NCI-H1417 (cell line): ENCODE measurements at regions not wholly inside any gene's neighbourhood (a gene's known extent, or its start where the extent isn't known, plus 50 kb on each side); places are given as distances from the start of the nearest gene placed in this dataset.

Source experiments
- DNase-seq, 3 experiments: peaks; one replicate each; lab custom pipeline; 2025; lab: John Stamatoyannopoulos, UW

DNA sequence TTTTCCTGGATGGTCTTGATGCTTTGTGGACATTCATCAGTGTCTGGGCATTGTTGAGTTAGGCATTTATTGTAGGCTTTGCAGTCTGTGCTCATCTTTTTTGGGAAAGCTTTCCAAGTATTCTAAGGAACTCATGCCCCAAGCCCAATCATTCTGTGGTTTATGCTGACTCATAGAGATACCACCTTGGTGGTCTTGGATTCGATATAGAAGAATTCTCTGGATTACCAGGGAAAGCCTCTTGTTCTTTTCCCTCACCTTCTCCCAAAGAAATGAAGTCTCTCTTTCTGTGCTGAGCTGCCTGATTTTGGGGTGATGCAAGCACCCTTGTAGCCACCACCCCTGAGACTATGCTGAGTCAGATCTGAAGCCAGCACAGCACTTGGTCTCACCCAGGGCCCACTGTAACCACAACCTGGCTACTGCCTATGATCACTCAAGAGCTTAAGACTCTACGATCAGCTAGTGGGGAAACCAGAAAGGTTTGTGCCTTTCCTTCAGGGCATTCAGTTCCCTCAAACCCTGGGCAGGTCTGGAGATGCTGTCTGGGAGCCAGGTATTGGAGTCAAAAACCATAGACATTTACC lies 422.6 kb downstream of the NUF2 start:
- no peak for DNase-seq

DNA sequence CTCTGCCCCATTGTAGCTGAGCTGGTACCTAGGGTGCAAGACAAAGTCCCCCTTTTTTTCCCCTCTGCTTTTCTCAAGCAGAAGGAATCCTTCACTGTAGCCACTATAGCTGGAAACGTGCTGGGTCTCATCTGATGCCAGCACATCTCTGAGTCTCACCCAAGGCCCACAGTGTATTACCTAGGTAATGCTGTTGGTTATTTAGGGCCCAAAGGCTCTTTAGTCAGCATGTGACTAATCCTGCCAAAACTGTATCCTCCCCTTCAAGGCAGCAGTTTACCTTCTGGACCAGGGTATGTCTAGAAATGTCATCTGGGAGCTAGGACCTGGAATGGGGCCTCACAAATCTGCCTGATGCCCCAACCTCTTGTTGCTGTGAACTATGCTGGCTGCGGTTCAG lies 423.4 kb downstream of the NUF2 start:
- no peak for DNase-seq

DNA sequence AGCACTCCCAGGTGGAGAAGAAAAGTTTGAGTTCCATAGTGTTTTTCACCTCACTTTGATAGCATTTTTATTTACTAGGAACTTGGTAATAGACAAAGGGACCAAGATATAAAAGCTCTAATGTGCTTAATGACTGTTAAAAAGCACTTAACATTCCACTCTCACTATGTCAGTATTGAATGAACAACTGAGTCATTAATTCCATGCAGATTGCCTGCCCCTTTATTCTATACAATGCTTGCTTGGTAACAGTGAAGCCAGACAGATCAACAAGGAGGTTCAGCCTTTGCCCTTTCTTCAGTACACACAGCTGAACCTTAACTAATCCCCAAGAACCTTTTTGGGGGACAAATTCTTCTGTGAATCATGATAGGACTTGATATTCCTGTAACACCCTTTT lies 425.5 kb downstream of the NUF2 start:
- DNase-seq, result peak in 1 of 3 experiments; percentile 23

DNA sequence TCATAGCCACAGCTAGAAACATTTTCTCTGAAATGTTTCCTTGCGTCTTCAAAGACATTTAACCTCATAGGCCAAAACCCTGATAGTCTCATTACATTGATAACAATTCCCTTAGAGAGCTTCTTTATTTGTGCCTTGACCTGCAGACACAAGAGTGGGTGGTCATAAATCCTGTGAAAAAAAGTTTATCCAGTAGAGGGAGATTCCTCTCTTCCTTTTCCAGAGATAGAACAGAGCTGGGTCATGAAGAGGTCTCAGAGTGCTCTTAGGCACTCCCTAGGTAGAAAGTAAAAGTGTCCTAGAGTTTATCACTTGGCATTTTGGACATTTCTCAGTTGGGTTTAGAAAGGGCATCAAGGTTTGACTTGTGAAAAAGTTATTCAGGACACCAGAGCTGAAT lies 426.1 kb downstream of the NUF2 start:
- no peak for DNase-seq

DNA sequence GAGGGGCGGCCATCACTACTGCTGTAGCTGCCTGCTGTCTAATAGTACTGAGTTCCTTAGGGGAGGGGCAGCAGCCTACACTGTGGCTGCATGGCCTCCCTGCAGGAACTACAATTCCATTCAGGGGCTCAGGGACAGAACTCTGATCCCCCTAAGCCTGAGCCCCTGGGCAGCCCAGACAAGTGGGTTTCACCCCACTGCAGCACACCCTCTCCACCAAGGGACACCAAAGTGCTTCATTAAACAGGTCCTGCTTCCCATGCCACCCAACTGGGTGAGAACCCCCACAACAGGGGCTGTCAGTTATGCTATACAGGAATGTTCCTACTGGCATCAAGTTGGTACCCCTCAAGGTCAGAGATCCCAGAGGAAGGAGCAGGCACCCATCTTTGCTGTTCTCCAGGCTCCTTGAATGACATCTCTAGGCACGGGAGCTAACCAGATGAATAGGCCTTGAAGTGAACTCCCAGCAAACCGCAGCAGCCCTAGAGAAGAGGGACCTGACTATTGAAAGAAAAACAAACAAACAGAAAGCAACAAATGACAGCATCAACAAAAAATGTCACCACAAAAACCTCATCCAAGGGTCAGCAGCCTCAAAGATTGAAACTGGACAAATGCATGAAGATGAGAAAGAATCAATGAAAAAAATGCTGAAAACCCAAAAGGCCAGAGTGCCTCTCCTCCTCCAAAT lies 437.4 kb downstream of the NUF2 start:
- DNase-seq, result no peak

DNA sequence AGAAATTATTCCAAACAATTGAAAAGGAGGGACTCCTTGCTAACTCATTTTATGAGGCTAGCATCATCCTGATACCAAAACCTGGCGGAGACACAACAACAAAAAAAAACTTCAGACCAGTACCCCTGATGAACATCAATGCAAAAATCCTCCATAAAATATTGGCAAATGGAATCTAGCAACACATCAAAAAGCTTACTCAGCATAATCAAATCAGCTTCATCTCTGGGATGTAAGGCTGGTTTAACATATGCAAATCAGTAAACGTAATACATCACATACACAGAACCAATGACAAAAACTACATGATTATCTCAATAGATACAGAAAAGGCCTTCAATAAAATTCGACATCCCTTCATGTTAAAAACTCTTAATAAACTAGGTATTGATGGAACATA lies 440.1 kb downstream of the NUF2 start:
- DNase-seq, result no peak

DNA sequence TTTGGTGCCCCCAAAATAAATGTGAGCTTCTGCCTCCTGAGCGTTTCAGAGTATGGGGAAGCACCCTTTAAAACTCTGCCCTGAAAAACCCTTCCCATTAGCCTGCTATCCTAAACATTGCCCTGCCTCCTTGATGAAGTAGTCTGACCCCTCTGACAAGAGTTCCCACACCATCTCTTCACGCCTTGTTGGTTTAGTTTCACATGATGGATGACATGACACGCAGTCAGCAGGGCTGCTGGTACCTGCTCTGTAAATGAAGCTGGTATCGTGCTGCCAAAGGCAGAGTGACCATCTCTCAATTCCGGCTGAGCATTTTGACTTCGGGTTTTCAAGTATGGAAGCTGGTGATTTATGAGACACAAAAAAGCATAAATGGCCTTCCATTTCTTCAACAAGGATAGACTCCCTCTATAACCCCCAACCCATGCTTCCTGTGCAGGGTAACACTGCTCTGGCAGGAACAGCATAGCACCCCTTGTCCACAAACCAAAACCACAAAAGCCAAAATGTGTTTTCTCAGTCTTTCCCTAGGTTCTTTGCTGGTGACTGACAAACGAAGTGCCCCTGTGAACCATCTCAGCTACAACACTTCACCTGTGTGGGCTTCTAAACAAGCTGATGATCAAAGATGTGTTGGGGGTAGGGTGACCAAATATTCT lies 444.6 kb downstream of the NUF2 start:
- peak in 1 of 3 experiments; percentile 8 for DNase-seq

DNA sequence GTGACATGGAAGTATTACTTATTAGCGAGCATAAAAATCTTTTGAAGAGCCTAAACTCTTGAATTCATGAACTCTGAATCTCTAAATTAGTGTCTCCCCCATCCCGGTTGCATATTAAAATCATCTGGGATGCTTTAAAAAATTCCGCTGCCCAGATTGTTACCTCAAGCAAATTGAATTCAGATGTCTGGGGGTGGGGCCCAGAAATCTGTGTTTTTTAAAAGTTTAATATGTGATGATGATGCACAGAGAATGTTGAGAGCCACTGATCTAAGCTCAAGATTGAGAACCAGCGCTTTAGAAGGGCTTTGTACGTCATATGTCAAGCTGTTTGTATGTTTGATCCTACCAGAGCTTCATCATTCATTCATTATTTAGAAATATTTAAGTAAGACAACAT lies 446.8 kb downstream of the NUF2 start:
- DNase-seq, result no peak

DNA sequence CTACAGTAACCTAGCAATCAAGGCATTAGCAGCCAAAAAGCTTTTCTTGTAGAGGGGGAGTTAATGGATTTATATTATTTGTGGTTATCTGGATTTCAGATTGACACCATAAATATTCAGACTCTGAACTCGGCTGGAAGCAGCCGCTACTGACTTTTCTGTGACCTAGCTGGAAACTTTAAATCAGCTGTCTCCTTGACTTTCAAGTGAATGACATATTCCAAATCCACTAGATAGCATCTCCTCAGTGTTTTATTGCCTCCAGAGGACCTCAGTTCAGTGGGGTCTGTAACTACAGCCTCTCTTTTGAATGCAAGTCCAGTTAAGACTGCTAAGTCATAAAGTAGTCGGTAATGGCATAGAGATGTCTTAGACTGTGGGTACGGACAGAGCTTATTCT lies 448.5 kb downstream of the NUF2 start:
- DNase-seq, result no peak

DNA sequence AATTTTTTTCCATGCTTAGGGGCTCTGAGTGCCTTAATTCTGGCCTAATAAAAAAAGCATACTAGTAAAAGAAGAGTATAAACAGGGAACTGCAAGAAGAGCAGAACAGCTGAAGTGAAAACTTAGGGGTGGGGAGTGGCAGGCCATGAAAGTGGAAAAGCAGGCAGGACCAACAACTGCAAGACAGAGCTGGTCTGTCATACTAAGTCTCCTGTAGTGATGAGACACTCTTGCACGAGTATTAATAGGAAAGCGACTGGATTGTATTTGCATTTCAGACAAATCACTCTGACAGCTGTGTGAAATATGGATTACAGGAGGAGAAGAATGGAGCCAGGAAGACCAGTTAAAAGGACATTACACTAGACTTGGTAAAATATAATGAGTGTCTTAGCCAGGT lies 449.9 kb downstream of the NUF2 start:
- DNase-seq, result peak in 1 of 3 experiments; percentile 56

DNA sequence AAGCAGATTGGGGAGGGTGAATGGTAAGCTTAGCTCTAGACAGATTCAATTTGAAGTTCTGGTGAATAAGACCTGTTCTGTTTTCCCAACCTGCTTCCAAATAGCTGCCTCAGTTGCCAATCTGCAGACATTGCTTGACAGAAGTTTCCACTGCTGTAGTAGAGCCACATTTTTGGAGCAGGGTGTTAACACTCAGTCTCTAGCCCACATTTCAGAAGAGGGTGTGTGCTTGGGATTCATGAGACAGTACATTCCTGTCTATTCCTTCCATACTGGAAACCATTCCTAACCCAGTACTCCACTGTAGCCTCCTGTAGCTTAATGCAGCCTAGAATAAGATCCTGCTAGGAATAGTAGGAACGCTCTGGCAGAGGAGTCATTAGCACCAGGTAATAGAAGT lies 450.5 kb downstream of the NUF2 start:
- no peak for DNase-seq

DNA sequence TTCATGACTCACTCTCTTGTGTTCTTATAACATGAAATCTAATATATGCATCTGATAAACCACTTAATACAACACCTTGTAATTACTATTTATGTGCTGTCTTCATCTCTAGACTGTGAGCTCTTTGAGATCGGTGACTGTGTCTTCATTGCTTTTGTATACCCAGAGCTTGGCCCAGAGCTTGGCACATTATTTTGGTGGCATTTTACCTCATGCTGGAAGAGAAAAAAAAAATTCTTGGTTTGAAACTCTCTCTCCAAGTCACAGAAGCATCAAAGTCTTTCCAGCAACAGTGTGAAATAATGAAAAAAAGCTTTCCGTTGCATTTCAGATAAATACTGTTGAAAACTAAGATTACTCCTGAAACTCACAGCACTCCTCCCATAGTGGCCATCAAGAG lies 451.6 kb downstream of the NUF2 start:
- DNase-seq, result no peak

DNA sequence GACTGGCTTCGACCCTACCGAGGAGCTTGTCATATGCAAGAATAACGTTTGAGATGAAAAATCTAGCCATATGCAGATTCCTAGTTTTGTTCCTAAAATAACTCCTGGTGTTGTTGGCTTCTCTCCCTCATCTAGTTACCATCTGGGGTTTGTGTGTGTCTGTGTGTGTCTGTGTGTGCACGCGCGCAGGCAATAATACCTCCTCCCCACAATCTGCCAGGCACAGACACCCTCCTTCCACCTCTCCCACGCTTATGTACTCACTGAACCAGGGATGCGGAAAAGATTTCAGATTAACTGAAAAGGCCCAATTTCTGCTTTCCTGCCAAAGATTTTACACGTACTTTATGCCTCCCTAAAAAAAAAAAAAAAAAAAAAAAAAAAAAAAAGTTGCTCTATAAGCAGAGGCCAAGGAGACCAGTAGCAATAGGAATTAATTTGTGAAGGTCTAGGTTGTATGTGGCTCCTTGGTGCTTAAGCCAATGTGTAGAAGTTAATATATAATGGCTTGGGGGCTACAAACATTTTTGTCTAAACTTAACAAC lies 452.7 kb downstream of the NUF2 start:
- DNase-seq, result no peak

DNA sequence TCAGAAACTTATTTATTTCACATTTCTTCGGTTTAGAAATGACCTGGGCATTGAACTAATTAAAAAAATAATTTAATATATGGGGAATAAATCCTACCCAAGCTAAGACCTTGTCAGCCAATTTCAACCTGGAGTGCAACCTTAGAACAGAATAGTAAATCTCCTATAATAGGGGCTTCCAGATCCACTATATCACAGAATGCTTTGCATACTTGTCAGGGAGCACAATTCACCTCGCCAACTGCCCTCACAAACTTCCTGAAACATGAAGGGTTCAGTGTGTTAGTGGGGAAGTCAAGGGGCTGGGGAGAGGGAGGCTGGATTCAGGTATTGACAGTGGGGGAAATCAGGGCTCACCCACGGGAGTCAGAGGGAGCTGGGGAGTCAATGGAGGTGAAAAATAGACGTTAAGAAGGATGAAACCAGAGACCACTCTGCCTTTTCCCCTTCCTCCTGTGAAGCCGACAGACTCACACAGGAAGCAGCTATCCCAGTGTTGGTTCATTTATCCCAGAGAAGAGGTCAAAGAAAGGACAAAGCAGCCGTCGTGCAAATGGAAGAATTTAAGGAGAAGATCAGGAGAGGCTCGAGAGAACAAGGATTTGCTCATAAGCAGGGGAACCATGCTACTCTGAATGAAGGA lies 453.3 kb downstream of the NUF2 start:
- no peak for DNase-seq

DNA sequence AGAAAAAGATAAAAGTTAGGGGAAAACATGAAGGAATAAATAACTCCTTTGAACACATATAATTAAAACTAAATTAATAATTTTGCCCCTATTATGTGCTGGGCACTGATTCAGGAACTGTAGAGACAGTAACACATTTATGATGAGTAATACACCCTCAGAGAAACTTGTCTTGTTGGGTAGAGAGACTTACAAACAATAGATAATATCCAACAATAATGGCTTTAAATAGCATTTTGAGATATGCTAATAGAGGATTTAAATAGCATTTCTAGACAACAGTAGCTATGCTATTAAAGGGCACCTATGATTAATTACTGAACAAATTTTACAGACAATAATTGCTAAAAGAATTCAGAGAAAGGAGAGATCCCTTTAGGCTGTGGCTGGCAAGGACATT lies 455.5 kb downstream of the NUF2 start:
- peak in 1 of 3 experiments; percentile 26 for DNase-seq

DNA sequence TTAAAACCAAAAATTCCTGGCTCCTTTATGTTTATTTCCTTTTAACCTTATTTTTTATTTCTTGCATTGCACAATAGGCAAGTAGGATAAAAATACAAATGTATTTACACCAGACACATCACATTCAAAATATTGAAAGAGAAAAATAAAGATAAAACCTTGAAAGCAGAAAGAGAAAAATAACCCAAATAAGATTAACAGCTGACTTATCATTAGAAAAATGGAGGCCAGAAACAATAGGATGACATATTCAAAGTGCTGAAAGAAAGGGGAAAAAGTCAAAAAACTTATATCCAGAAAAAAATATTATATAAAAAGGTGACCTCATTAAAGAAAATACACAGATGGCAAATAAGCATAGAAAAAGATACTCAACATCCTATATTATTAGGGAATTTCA lies 459.4 kb downstream of the NUF2 start:
- no peak for DNase-seq

DNA sequence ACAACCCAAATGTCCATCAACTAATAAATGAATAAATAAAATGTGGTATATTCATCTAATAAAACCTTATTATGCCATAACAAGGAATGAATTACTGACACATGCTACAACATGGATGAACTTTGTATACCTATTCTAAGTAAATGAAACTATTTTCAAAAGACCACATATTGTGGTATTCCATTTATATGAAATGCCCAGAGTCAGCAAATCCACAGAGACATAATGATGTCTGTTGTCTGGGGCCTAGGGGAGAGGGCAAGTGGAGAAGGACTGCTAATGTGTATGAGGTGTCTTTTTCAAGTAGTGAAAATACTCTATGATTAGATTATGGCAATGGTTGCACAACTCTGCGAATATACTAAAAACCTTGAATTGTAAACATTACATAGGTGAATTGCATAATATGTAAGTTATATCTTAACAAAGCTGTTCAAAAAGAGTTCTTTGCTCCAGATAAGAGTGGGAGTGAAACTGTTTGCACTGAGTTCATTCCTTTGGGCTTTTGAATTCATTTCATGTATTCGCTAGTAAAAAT lies 464.2 kb downstream of the NUF2 start:
- no peak for DNase-seq

DNA sequence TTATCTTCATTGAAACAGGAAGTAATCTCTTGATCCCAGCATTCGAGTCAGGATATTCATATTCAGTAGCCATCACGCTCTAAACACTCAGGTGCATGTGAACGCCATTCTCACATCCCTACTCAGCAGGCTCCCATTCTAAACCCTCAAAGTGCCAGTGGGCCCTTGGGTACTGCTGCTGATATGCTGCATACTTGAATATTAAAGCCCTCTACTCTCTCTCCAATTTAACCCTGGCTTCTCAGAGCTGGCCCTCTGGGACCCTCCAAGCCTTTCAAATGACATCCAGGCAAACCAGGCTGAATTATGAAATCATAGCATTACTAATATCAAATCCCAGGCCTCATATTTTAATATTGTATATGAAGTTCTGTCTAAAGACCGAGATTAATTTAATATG lies 468.2 kb downstream of the NUF2 start:
- DNase-seq, result no peak

DNA sequence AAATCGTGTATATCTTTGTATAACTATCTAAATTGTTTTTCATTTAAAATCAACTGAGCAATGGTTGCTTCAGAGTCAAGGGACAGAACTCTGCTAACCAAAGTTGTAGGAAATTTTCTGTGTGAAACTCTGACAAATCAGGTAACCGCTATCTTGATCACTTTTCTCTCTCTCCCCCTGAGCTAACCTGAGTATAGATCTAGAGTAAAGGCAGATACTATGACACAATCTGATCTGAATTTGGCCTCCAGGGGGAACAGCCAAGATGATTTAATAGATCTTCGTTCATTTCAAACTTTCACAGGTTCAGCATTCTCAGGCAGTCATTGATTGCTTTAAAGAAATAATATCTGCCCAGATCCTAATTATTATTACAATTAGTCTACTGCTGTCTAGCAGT lies 472.8 kb downstream of the NUF2 start:
- DNase-seq, result no peak

DNA sequence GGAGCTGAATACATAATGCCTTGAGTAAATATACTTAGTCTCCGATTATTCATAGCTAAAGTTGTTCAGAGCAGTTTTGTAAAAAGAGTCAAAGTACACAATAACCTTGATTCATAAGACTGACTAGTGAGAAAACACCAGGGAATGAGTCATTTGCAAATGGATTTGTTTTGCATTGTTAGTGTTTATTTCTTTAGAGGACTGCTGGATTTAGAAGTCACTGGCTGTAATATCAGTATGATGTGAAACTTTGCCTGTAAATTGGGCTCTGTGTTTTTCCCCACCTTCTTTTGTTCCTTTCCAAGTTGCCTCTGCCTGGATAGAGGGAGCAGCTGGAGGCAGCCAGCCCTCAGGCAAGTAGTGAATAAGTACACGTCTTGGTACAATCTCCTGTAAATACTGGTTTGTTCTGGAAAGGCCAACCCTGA lies 474.7 kb downstream of the NUF2 start:
- DNase-seq, result peak; percentile 24 to 66 (median 29)

DNA sequence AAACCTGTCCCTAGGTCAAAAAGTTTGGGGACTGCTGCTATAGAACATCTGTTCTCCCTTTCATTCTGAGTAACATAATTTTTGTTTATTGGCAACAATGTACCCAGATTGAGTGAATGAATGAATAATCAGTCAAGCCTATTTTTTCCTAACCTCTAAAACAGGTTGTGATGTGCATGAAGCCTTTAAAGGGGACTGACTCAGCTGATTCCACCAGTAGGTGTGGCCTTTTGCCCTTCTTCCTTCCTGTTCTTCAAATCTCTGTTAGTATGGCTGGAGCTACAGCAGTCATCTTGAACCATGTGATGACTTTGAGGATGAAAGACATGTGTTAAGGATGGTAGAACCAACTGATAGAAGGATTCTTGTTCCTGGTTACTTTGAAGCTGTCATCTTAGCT lies 476.1 kb downstream of the NUF2 start:
- no peak for DNase-seq

DNA sequence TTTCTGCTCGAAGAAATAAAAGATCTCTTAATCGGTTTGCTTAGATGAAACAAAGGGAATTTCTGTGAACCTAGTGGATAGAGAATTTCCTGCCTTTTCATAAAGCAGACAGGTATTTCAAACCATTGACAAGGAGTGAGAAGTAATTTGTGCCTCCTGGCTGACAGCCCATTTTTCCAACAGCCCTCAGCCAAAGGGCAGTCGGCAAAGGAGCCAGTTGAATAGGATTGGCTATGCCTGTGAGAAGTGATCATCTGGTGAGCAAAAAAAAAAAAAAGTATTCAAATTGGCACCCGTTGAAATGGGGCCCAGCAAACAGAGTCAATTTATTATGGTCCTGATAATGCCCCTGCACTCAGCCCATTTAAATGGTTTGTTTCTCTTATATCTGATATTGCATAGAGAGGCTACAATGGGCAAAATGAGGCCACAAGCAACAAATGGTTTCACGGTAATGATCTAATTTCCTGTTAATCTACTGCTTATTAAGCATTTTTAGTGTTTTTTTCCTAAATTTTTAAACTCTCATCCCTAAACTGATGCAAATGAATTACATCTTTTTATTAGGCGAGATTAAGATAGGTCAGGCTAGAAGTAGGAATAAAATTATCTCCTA lies 477.5 kb downstream of the NUF2 start:
- DNase-seq, result no peak
